Body of pancreas (tissue), 4 donors: ENCODE measurements at regions not wholly inside any gene's neighbourhood (a gene's known extent, or its start where the extent isn't known, plus 50 kb on each side); places are given as distances from the start of the nearest gene placed in this dataset.

Experiments
- ATAC-seq: fragments of 150-250 bp; one replicate; pipeline ENCODE4 v1.9.1; 2016
- DNase-seq, 4 donors: peaks; one replicate each; pipeline ENCODE4 v3.0.0-alpha.2; 2019
- H3K27ac ChIP-seq, 4 donors: fragments of 200-600 bp; sonication (generic); 1 replicate in 3 of 4; 2 replicates in 1 of 4; pipeline versions ENCODE4 v1.5.1 to v1.6.1; 2016 to 2019; ENCODE audit warnings: mild to moderate bottlenecking in 1 of 4, mixed read lengths in 1 of 4, moderate library complexity in 1 of 4
- H3K27me3 ChIP-seq, 2 donors: fragments of 200-600 bp; sonication (generic); one replicate each; pipeline ENCODE4 v1.6.0; 2016; ENCODE audit warnings: mild to moderate bottlenecking in 1 of 2
- H3K36me3 ChIP-seq, 2 donors: fragments of 200-600 bp; sonication (generic); replicated peaks in 1 of 2; 2 replicates each; pipeline ENCODE4 v1.5.1; 2016; ENCODE audit warnings: low read depth in 2 of 2; ENCODE audit not compliant: insufficient read depth in 1 of 2
- H3K4me1 ChIP-seq: fragments of 200-600 bp; sonication (generic); one replicate; pipeline ENCODE4 v1.6.0; 2016
- H3K4me3 ChIP-seq, 2 donors: fragments of 200-600 bp; sonication (generic); 1 replicate in 1 of 2; 2 replicates in 1 of 2; pipeline ENCODE4 v1.5.1; 2016 to 2019
- H3K9me3 ChIP-seq, 3 donors: fragments of 200-600 bp; sonication (generic); 1 replicate in 2 of 3; 2 replicates in 1 of 3; pipeline ENCODE4 v1.5.1; 2016
- POLR2A ChIP-seq, 3 donors: fragments of 450-650 bp; IDR thresholded peaks; one replicate each; pipeline ENCODE4 v1.6.1; 2016; ENCODE audit warnings: antibody characterized with exemption in 3 of 3, mild to moderate bottlenecking in 2 of 3
- WGBS, 2 donors: methylation state at CpG; one replicate each; pipeline ENCODE4 v1.1.5; 2017; 5-methylcytosine and 5-hydroxymethylcytosine counted together
- intact Hi-C: fragments of 100-400 bp; cut with DNase I; formaldehyde crosslinking; loops from one replicate; pipeline ENCODE4 v1.15.1; 2023
- TF ChIP-seq, protein P1 (sequence below), 7 experiments: fragments of 450-650 bp in 4 of 7; fragments of 200-600 bp in 3 of 7; sonication (generic) in 3 of 7; IDR thresholded peaks; one replicate each; pipeline ENCODE4 v1.5.1; 2016 to 2019; ENCODE audit warnings: antibody characterized with exemption in 7 of 7

DNA sequence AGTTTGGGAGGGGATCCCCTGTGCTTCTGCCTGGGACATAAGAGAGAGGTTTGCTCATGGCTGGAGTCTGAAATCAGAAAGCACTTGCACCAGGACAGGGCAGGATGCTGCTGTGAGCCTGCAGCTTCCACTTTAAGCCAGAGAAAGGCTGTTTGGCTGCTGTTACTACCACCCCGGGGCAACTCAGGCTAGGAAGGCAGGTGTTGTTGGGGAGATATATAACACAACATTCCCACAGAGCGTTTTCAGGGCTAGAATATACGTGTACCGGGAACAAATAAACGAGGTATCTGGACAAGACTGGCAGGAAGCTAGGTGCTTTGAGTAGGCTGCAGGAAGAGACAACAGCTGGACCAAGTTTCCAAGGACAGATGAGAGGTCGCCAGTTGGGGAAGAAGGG is 313.3 kb upstream of the CCL2 start:
- 30 to 44% methylated on average over 6 of the region's 6 CpGs for WGBS, 2 donors
- no peak overlapping the region for H3K27ac ChIP-seq
- TF ChIP-seq, protein P1, sequence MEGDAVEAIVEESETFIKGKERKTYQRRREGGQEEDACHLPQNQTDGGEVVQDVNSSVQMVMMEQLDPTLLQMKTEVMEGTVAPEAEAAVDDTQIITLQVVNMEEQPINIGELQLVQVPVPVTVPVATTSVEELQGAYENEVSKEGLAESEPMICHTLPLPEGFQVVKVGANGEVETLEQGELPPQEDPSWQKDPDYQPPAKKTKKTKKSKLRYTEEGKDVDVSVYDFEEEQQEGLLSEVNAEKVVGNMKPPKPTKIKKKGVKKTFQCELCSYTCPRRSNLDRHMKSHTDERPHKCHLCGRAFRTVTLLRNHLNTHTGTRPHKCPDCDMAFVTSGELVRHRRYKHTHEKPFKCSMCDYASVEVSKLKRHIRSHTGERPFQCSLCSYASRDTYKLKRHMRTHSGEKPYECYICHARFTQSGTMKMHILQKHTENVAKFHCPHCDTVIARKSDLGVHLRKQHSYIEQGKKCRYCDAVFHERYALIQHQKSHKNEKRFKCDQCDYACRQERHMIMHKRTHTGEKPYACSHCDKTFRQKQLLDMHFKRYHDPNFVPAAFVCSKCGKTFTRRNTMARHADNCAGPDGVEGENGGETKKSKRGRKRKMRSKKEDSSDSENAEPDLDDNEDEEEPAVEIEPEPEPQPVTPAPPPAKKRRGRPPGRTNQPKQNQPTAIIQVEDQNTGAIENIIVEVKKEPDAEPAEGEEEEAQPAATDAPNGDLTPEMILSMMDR (IDR thresholded peaks at IDR 0.05) = no peak
- TF ChIP-seq POLR2A (IDR thresholded peaks at IDR 0.05) = no peak
- no peak for ATAC-seq
- H3K4me1 ChIP-seq = peaks cover 6% of the 10 kb centered on the region
- H3K9me3 ChIP-seq = no peaks in the 10 kb centered on the region
- H3K4me3 ChIP-seq = no peak overlapping the region
- H3K36me3 ChIP-seq = no peaks in the 10 kb centered on the region
- H3K27me3 ChIP-seq = no peaks in the 10 kb centered on the region
- intact Hi-C loops = no loop called here
- peak in 3 of 4 donors; percentile 20 to 48 (median 46) for DNase-seq

DNA sequence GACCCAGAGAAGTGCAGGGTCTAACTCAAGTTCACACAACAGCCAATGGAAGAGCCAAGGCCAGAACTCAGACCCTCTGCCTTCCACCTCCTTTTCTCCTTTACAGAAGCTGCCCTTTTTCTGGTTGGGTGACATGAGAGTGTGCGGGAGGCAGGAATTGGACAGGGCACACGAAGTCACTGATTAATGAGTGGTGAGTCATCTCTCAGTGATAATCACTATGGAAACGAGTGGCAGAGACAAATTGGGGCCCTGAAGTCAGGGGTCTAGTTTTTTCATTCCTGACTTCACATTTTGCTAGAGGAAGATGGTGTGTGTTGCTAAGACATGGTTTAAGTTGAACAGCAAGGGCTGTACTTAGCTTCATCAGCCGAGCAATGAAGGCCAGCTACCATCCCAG is 312.7 kb upstream of the CCL2 start:
- Histone ChIP-seq H3K27me3 (no peaks in the 10 kb centered on the region), H3K4me1 (peaks cover 6% of the 10 kb centered on the region), H3K4me3 (no peak overlapping the region), H3K27ac (no peak overlapping the region), H3K36me3 (no peaks in the 10 kb centered on the region), H3K9me3 (no peaks in the 10 kb centered on the region)
- TF ChIP-seq POLR2A (IDR thresholded peaks at IDR 0.05) = no peak
- TF ChIP-seq, protein P1 (IDR thresholded peaks at IDR 0.05) = no peak
- ATAC-seq (no peak), DNase-seq (peak in 1 of 4 donors; percentile 8)
- intact Hi-C loops = no loop called here
- WGBS, 2 donors = 23 to 32% methylated on average over 4 of the region's 4 CpGs

DNA sequence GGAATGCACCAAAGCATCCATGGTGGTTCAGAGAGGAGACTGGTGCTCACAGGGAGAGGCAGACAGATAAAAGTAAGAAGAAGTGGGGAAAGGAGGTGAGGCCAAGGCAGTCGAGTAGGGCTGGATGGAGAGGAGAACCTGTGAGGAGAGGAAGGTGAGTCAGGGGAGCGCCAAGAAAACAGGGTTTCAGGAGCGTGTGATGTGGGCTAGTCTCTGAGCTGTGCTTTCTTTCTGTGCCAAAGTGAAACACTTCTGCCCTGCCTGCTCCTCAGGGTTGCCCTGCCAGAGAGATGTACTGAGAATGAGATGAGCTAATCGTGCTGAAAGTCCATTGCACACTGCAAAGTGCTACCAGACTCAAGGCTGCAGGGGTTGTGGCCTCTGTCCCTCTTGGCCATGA is 310.7 kb upstream of the CCL2 start:
- Histone ChIP-seq H3K36me3 (no peaks in the 10 kb centered on the region), H3K4me3 (no peak overlapping the region), H3K4me1 (peaks cover 6% of the 10 kb centered on the region), H3K27me3 (no peaks in the 10 kb centered on the region), H3K27ac (no peak overlapping the region), H3K9me3 (no peaks in the 10 kb centered on the region)
- intact Hi-C loops = no loop called here
- DNase-seq (no peak), ATAC-seq (no peak)
- 68 to 78% methylated on average over 4 of the region's 4 CpGs for WGBS, 2 donors
- TF ChIP-seq, protein P1 (IDR thresholded peaks at IDR 0.05) = no peak
- no peak for TF ChIP-seq POLR2A (IDR thresholded peaks at IDR 0.05)

DNA sequence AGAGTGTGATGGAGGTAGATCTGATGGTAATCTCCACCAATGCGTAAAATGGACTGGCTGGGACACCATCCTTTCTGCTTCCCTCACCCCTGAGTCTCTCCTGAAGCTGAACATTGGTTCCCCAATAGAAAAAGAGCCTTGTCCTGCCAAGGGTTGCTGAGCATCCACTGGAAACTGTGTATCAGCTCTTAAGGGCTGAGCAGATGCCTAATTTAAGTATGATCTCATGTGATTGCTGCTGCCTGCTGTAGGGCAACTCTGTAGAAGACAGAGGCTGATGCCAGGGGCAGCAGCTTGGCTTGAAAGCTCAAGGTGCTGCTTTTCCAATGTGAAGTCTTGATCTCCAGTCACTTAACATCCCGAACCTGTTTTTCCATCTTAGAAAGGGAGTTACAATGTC is 310.3 kb upstream of the CCL2 start:
- Histone ChIP-seq H3K27ac (no peak overlapping the region), H3K9me3 (no peaks in the 10 kb centered on the region), H3K36me3 (no peaks in the 10 kb centered on the region), H3K27me3 (no peaks in the 10 kb centered on the region), H3K4me1 (peaks cover 4% of the 10 kb centered on the region), H3K4me3 (no peak overlapping the region)
- DNase-seq (no peak), ATAC-seq (no peak)
- TF ChIP-seq, protein P1 (IDR thresholded peaks at IDR 0.05) = no peak
- TF ChIP-seq POLR2A (IDR thresholded peaks at IDR 0.05) = no peak
- WGBS, 2 donors = 72 to 86% methylated on average over 2 of the region's 2 CpGs
- intact Hi-C loops = no loop called here

DNA sequence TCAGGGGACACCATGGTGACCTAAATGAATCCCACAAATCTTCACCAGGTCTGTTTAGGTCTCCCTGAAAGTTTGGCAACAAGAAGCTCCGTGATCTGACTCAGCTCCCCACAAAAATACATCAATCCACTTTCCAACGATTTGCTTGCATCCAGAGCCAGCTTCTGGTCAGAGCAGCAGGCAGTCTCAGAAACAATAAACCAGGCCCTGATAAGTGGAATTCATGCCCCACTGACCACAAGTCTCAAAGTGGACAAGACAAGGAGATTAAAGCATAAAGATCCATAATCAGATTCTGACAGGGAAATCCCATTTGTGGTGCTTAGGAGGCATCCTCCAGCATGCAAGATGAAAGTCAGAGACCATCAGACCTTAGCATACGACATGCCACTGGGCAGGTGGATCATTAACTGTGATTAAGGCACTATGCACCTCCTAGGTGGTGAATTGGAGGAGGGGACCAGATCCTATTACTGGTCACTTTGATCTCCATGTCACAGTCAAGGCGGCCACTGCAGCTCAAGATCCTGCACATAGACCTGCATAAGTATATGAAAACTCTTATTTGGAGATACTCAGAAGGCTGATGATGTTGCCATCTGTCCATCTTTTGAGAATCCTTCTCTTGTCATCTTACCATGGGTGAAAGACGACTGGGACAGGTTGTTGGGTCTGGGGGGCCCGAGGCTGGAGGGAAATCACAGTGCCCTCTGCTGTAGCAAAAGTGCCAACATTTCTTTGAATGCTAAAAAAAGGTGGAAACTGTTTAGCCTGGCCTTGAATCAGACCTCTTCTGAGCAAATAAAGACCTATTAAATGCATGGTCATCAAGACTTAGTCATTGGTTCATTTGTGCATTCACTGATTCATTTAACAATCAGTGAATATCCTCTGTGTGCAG is 309.2 kb upstream of the CCL2 start:
- Histone ChIP-seq H3K4me3 (no peak overlapping the region), H3K9me3 (no peaks in the 10 kb centered on the region), H3K4me1 (no peaks in the 10 kb centered on the region), H3K27ac (no peak overlapping the region), H3K36me3 (no peaks in the 10 kb centered on the region), H3K27me3 (no peaks in the 10 kb centered on the region)
- TF ChIP-seq, protein P1 (IDR thresholded peaks at IDR 0.05) = no peak
- no peak for TF ChIP-seq POLR2A (IDR thresholded peaks at IDR 0.05)
- ATAC-seq (no peak), DNase-seq (no peak)
- intact Hi-C loops = no loop called here
- WGBS, 2 donors = 47 to 60% methylated on average over 6 of the region's 6 CpGs
